Smooth muscle cell of the brain vasculature (primary cell): ENCODE measurements at regions not wholly inside any gene's neighbourhood (a gene's known extent, or its start where the extent isn't known, plus 50 kb on each side); places are given as distances from the start of the nearest gene placed in this dataset.
"Not testable (repeated sequence)": the region's sequence is repeated elsewhere in the genome, so short reads cannot be mapped to it uniquely, and the experiment has no call there.

Experiments used
- DNase-seq: peaks from one replicate; pipeline ENCODE4 v3.0.0-alpha.2; 2012; ENCODE audit warnings: low read depth, low spot score

DNA sequence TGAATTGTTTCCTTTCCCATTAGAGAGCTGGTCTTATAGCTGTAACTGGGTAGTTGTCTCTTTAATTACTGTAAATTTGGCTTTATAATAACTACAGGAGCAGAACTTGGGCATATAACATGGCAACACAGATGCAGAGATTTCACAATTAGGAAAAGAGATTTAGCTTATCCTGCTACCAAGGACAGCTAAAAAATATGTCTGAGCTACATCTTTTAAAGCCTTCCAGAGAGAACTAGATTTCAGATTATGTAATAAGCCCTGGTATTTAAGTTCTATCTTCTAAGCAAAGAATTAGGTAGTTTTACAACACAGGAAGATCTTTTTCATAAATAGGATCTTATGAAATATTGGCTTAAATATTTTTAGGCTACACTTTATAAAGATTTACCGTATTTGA lies 313.8 kb downstream of the S1PR1 start:
- DNase-seq, result no peak

- DNase-seq, result no peak
Measured at GRCh38 chr1:101566883-101567538, 330.2 kb downstream of the S1PR1 start.

- DNase-seq, result no peak
Measured at GRCh38 chr1:101567582-101568189, 330.9 kb downstream of the S1PR1 start.

GRCh38 chr1:101587741-101588140 lies 350.9 kb downstream of the S1PR1 start:
- DNase-seq, result no peak

- no peak for DNase-seq
Measured at GRCh38 chr1:101588677-101589076, 351.9 kb downstream of the S1PR1 start.

GRCh38 chr1:101592845-101593244 lies 356.0 kb downstream of the S1PR1 start:
- DNase-seq, result no peak

GRCh38 chr1:101595881-101596374 lies 359.1 kb downstream of the S1PR1 start:
- no peak for DNase-seq

DNA sequence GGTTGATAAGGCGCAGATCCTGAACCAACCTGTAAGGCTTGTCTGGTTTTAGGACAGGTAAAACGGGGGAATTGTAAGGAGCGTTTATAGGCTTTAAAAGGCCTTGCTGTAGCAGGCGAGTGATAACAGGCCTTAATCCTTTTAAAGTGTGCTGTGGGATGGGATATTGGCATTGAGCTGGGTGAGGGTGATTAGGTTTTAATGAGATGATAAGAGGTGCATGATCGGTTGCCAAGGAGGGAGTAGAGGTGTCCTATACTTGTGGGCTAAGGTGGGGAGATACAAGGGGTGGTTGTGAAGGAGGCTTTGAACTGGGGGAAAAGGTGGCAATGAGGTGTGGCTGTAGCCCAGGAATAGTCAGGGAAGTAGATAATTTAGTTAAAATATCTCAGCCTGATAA lies 363.8 kb downstream of the S1PR1 start:
- not testable (repeated sequence) for DNase-seq

GRCh38 chr1:101603726-101604125 lies 366.9 kb downstream of the S1PR1 start:
- no peak for DNase-seq

- DNase-seq, result no peak
Measured at GRCh38 chr1:101605878-101606277, 369.1 kb downstream of the S1PR1 start.

DNA sequence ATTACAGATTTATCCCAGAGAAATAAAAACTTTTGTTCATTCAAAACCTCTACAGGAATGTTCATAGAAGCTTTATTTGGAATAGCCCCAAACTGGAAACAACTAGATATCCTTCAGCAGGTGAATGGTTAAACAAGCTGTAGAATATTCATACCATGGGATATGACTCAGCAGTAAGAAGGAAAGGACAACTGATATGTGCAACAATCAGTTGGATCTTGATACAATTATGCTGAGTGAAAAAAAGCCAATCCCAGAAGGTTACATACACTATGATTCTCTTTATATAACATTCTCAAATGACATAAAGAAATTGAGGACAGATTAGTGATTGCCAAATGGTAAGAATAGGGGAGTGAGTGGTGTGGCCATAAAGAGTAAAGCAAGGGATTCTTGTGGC lies 376.7 kb downstream of the S1PR1 start:
- no peak for DNase-seq

DNA sequence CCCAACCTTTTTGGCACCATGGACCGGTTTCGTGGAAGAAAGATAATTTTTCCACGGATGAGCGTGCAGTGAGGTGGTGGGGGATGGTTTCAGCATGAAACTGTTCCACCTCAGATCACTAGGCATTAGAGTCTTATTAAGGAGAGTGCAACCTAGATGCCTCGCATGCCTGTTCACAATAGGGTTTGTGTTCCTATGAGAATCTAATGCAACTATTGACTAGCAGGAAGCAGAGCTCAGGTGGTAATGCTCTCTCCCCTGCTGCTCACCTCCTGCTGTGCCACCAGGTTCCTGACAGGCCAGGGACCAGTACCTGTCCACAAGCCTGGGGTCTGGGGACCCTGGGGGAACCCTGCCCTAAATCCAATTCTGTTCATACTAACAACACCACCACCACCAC lies 377.8 kb downstream of the OLFM3 start:
- no peak for DNase-seq

DNA sequence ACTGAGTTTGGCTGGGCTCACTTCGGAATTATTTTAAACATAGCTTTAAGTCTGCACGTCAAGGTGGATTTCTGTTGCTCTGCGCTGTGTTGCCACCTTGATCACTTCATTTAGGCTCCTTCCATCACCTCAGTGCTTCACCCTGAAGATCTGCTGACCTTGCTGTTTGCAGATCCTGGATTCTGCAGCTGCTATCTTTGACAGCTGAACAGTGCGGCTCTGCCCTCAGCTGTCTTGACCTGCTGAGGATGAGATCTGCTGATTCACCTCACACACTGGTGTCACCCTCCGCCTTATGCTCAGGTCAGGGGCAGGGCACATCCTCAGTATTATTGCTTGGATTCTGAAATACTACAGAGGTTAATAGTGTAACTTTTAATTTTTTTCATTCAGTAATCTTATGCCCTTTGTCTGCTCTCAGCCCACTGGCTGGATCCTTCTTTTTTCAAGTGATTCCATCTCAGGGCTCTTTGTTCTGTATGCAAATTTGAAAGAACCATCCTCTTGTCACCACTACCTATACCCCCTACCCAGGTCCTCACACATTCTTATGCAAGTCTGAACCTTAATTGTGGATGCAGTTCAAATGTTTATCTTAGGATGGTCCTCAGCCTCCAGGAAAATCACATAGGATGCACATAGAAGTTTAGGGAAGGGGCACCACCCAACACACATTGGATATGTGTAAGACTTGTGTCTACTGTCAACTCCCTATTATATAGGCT lies 364.0 kb downstream of the OLFM3 start:
- no peak for DNase-seq

- DNase-seq, result no peak
Measured at GRCh38 chr1:101645810-101646209, 350.9 kb downstream of the OLFM3 start.

DNA sequence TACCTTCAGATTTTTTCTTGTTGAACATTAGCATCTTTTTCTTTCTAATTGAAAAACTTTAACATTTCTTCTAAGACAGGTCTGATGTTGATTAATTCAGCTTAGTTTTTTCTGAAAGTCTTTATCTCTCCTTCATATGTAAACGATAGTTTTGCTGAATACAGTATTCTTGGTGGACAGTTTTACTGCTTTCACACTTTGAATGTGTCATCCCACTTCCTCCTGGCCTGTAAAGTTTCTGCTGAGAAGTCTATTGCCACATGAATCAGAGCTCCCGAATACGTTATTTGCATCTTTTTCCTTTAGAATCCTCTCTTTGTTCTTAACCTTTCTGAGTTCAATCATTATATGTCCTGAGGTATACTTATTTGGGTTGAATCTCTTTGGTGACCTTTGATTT lies 344.2 kb downstream of the OLFM3 start:
- DNase-seq, result no peak

GRCh38 chr1:101653482-101653946 lies 343.2 kb downstream of the OLFM3 start:
- no peak for DNase-seq

DNA sequence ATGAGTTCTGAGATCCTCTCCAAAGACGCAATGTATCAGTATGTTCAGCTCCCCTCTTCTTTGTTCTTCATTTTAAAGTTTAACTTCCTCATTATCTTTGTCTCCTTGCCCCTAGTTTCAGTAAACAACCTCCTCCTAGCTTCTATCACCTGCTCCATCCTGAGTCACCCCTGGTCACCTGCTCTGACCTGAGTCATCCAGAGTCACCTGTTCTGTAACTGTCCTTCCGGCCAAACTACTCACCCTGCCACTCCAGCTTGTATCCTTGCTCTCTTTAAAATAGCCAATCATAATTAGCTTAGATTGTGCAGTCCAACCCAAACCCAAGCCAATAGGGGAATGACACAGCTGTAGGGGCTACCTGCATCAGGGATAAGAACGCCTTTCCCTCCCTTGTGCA lies 332.0 kb downstream of the OLFM3 start:
- DNase-seq, result no peak

DNA sequence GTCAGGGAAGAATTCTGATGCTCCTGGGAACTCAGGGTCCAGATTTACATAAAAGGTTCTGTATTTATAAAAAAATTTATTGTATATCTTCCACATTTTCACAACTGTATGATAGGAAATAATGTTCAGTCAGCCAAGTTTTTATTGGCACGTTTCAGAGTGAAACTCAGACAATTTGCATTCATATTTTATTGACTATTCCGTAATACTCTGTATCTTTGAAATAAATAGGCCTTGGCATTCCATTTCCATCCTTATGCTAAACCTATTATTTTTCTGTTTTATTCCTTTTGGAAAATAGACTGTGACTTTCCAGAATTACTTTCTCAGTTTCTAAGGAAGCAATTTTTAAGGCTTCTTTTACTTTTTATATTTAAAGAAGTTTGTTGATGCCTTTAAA lies 329.0 kb downstream of the OLFM3 start:
- DNase-seq, result no peak

DNA sequence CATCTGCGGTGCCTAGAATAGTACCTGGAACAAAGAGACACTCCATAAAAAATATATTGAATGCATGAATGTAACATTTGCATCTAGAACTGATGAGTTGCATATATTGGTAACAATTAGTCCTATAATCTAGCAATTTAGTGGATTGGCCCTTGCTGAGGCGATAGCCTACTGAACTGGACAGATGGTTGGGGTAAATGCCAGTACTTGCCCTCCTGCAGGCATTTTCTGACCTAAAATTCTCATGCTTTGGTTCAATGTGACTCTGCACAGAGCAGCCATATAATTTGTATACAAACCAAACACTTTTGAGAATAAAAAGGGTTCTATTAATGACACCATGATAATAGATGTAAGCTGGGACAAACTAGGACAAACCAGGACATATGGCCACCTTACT lies 313.6 kb downstream of the OLFM3 start:
- DNase-seq, result no peak

- no peak for DNase-seq
Measured at GRCh38 chr1:101683561-101683960, 313.2 kb downstream of the OLFM3 start.

DNA sequence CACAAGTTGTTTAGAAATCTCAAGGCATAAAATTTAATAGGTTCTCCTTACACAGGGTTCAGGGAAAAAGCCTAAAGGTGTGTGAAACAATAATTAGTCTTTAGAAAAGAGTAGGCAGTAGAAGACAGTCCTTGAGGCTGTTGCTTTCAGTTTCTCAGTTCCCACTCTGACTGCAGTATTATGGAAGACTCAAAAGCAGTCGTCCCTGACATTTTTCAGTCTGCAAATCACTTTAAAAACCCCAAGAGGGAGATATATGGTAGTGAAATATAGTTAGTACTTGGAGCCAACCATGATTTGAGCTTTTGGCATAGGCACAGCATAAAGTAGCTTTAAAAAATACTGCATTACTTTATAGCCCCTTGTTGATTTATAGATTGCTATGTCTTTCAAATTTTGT lies 299.7 kb downstream of the OLFM3 start:
- no peak for DNase-seq

- no peak for DNase-seq
Measured at GRCh38 chr1:101698681-101699080, 298.0 kb downstream of the OLFM3 start.

DNA sequence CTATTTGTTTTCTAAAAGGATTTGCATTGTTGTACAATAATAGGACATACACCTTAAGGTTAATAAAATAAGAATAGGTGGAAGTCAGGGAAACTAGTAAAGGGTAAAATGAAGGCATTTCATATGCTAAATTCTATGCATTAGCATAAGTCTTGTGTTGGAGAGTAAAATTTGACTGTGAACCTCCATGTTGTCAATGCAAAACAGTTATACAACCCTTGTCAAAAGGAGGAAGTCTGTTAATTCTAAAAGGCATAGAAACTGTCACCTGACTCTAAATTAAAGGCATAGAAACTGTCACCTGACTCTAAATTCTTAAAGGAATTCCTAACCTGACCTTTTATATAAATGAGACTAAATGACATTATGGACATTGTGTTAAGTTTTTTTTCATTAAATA lies 291.8 kb downstream of the OLFM3 start:
- no peak for DNase-seq
